PC-3 (cell line): ENCODE measurements at regions not wholly inside any gene's neighbourhood (a gene's known extent, or its start where the extent isn't known, plus 50 kb on each side); places are given as distances from the start of the nearest gene placed in this dataset.

Source experiments
- EZH2 ChIP-seq: fragments of 300-600 bp; sonication (generic); IDR thresholded peaks from one replicate; pipeline ENCODE4 v1.6.1; 2017; ENCODE audit warnings: antibody characterized with exemption, mild to moderate bottlenecking, low read length; ENCODE audit not compliant: unreplicated experiment
- EZH2phosphoT487 ChIP-seq: fragments of 300-600 bp; sonication (generic); IDR thresholded peaks from 2 replicates; pipeline ENCODE4 v1.6.1; 2018; ENCODE audit warnings: mild to moderate bottlenecking, antibody characterized with exemption, low read length, borderline replicate concordance
- TF ChIP-seq, protein P1 (sequence below): fragments of 300-600 bp; sonication (generic); conservative IDR thresholded peaks from 2 replicates; pipeline ENCODE4 v1.5.1; 2017; ENCODE audit warnings: antibody characterized with exemption, low read depth, mild to moderate bottlenecking, low read length

DNA sequence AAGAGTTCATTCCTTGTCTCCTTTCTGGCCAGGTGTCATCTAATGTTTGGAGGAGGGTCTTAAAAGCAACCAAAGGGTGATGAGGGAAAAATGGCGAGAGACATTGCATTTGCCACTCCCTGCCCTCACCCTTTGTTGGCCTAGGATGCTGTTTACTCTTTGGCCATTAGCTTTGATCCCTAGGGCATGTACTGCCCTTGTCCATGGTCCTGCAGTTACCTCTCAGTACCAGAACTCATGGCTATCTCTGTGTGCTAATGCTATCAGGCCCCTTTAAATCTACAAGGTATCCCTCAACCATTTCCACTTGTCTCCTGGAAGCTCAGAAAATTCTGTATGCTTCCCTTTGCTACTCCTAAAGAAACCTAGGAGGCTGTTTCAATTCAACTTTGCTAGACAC is 424.8 kb upstream of the PLXNA2 start:
- TF ChIP-seq, protein P1, sequence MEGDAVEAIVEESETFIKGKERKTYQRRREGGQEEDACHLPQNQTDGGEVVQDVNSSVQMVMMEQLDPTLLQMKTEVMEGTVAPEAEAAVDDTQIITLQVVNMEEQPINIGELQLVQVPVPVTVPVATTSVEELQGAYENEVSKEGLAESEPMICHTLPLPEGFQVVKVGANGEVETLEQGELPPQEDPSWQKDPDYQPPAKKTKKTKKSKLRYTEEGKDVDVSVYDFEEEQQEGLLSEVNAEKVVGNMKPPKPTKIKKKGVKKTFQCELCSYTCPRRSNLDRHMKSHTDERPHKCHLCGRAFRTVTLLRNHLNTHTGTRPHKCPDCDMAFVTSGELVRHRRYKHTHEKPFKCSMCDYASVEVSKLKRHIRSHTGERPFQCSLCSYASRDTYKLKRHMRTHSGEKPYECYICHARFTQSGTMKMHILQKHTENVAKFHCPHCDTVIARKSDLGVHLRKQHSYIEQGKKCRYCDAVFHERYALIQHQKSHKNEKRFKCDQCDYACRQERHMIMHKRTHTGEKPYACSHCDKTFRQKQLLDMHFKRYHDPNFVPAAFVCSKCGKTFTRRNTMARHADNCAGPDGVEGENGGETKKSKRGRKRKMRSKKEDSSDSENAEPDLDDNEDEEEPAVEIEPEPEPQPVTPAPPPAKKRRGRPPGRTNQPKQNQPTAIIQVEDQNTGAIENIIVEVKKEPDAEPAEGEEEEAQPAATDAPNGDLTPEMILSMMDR, result no peak
- no peak for TF ChIP-seq EZH2
- TF ChIP-seq EZH2phosphoT487, result no peak
